ENCODE measurements at regions not wholly inside any gene's neighbourhood (a gene's known extent, or its start where the extent isn't known, plus 50 kb on each side); places are given as distances from the start of the nearest gene placed in this dataset.

DNA sequence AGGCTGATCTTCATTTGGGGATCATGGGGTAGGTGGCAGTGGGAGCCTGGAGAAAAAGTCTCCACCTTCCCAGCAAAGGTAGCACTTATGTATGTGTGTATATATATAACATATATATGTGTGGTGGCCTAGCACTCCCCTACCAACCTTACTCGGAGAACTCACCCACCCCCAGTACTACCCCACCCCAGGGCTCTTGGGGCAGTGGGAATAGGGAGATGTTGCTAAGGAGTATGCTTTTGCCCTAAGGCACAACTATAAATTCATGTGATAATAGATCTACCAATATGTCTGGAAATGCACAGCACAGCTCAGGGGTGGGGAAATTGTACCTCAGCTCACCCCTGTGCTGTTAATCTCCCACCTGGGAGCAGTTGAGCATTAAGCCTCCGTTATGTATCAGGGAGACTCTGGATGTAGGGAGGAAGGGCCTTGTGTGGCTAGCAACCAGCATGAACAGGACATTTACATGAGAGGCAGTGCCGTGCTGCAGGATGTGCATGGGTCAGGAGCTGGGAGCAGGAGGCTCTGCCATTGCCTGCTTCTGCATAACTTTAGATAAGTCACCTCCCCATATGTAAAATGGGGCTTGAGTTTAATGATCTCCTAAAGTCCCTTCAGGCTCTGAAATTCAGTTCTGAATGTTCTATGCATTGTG, 57.3 kb downstream of the C11orf91 start:
- TF ChIP-seq, protein P1, sequence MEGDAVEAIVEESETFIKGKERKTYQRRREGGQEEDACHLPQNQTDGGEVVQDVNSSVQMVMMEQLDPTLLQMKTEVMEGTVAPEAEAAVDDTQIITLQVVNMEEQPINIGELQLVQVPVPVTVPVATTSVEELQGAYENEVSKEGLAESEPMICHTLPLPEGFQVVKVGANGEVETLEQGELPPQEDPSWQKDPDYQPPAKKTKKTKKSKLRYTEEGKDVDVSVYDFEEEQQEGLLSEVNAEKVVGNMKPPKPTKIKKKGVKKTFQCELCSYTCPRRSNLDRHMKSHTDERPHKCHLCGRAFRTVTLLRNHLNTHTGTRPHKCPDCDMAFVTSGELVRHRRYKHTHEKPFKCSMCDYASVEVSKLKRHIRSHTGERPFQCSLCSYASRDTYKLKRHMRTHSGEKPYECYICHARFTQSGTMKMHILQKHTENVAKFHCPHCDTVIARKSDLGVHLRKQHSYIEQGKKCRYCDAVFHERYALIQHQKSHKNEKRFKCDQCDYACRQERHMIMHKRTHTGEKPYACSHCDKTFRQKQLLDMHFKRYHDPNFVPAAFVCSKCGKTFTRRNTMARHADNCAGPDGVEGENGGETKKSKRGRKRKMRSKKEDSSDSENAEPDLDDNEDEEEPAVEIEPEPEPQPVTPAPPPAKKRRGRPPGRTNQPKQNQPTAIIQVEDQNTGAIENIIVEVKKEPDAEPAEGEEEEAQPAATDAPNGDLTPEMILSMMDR (conservative IDR thresholded peaks at IDR 0.05 in 1 of 2, IDR thresholded peaks at IDR 0.05 in 1 of 2; ENCODE audit: extremely low read depth in 1 of 2, insufficient read depth in 1 of 2, low read depth in 1 of 2, low read length in 2 of 2), result no peak
- no peak for TF ChIP-seq EZH2 (IDR thresholded peaks at IDR 0.05; ENCODE audit: borderline replicate concordance, low read length)

Data from mammary epithelial cell (primary cell).